HG03039 (cell line): ENCODE measurements at regions not wholly inside any gene's neighbourhood (a gene's known extent, or its start where the extent isn't known, plus 50 kb on each side); places are given as distances from the start of the nearest gene placed in this dataset.
"Not testable (repeated sequence)": the region's sequence is repeated elsewhere in the genome, so short reads cannot be mapped to it uniquely, and the experiment has no call there.

Source experiments
- ATAC-seq: cut with Tn5 transposase; IDR thresholded peaks from one replicate; pipeline ENCODE4 v1.9.1; 2021; ENCODE audit warnings: mild to moderate bottlenecking, moderate library complexity; ENCODE audit not compliant: unreplicated experiment

GRCh38 chr15:59835776-59836175, 146.7 kb upstream of the BNIP2 start:
- no peak for ATAC-seq

DNA sequence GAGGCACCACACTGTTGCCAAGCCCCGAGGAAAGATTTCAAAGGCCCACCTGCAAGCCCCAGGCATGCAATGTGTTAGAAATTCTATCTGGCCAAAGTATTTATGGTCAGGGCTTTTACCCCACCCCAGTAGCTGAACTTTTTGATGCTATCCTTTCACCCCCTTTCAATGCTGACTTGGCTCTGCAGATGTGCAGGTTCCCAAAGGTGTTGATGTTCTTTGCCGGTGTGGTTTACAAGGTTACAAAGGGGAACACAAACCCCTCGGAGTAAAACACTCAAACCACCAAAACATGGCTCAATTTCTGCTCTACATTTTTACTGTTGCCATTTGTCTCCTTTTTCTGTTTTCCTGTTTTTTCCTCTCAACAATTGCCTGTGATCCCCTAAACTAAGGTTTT, 145.4 kb upstream of the BNIP2 start:
- no peak for ATAC-seq

DNA sequence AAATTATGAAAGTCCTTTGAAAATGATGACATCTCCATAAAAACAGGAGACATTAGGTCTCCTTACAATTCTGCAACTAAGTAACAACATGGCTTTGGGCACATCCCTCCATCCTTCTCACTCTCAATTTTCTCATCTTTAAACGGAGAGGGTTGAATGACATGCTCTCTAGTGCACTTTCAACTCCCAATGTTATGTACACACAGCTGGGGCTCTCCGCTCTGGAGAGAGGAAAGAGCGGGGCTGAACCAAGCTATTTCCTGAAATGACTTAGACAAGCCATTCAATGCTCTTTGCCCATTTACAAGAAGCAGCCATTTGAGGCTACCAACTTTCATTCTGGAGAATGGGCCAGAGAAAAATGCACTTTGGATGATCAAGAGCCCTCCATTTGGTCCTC, 144.2 kb upstream of the BNIP2 start:
- no peak for ATAC-seq

GRCh38 chr15:59830873-59831272, 141.8 kb upstream of the BNIP2 start:
- no peak for ATAC-seq

- no peak for ATAC-seq
These were observed 141.0 kb upstream of the BNIP2 start for GRCh38 chr15:59830098-59830497.

- no peak for ATAC-seq
These were observed 139.7 kb upstream of the BNIP2 start for GRCh38 chr15:59828861-59829260.

DNA sequence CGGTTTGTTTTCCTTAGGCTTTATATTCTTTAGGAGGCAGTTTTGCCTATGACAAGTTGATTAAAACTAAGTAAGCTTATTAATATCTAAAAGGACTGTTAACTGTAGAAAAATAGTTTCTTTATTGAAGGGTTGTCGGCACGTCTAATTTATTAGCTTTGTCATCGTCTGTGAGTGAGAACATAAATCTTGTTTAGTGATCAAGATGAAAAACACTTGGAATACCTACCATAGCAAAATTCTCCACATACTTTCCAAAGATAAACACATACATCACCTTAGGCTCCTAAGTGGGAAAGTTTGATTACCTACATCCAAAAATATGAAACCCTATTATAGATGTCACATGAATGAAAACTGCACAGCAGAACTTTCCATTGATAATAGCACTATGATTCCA, 139.1 kb upstream of the BNIP2 start:
- no peak for ATAC-seq

GRCh38 chr15:59825901-59826300, 136.8 kb upstream of the BNIP2 start:
- no peak for ATAC-seq

- no peak for ATAC-seq
These were observed 132.2 kb upstream of the BNIP2 start for GRCh38 chr15:59821286-59821685.

DNA sequence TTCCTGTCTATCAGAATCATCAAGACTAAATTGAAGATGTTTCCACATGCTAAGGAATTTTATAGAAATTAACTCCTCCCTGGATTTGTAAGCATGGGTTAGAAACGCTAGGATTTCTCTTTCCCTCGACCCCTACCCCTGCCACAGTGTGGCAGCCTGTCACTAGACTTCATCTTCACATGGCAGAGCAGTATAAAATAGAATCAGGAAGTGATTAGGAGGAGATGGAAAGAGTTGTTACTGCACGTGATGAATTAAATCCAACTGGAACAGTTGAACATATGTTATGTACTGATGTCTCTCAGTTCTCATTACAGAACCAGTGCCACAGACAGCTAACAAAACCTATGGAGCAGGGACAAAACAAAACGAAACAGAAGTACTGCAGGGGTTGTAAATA, 130.0 kb upstream of the BNIP2 start:
- no peak for ATAC-seq

GRCh38 chr15:59818336-59818735, 129.2 kb upstream of the BNIP2 start:
- ATAC-seq, result no peak

DNA sequence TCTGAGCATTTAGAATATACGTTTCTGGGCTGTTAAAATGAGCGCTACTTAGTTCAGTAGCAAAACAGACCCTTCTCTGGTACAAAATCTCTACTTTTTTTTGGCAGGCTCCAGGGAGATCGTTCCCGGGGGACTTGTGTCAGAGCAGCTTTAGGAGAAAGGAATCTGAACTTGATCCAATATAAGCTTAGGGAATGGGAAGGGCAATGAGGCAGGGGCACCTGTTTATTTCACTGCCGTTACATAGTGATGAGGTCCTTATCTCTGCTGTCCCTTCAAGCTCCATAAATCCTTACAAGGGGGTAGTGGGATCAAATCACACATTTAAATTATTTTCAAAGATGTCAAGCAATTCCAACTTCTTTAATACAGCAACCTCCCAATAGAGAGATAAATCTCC, 128.7 kb upstream of the BNIP2 start:
- no peak for ATAC-seq

- no peak for ATAC-seq
These were observed 127.9 kb upstream of the BNIP2 start for GRCh38 chr15:59817053-59817452.

- ATAC-seq, result no peak
These were observed 125.3 kb upstream of the BNIP2 start for GRCh38 chr15:59814409-59814808.

DNA sequence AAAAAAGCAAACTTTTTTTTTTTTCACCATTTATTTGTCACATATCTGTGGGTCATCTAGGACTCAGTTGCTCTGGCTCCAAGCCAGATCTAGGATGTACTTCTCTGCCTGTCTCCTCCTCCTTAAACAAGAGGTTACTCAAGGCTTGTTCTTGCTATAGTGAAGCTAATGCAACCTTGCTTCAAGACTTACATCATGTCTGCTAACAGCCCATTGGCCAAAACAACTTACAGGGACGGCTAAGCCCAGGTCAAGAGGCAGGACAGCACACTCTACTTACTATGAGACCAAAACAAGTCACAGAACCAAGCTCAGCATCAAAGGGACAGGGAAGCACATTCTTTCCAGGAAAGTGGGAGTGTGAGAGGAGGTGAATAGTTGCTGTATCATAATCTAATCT, 123.8 kb upstream of the BNIP2 start:
- no peak for ATAC-seq

DNA sequence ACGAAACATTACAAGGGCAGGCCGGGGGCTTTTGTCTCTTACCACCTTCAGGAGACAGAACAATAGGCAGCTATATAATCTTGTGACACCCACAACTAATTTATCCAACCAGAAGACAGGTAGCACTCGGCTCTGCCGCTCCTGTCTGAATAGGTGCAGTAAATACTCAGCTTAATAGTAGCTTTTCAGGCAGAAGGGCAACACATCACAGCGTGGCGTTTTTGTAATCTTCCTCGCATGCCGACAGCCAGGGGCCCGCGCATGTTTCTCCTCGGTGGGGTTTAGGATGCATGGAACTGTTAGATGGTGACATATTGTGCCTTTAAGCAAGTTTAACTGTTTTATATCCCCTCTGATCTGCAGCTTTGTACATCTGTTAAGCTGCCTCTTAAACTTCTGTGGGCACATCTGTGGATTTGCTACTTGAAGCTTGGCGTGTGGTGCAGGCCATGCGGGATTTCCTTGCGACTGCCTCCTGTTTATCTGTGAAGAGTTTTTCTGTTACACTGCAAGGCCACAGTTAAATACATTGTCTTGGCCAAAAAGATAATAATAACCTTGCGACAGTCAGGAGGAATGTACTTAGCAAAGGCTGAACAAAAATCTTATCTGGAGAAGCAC, 123.2 kb upstream of the BNIP2 start:
- ATAC-seq, result no peak

DNA sequence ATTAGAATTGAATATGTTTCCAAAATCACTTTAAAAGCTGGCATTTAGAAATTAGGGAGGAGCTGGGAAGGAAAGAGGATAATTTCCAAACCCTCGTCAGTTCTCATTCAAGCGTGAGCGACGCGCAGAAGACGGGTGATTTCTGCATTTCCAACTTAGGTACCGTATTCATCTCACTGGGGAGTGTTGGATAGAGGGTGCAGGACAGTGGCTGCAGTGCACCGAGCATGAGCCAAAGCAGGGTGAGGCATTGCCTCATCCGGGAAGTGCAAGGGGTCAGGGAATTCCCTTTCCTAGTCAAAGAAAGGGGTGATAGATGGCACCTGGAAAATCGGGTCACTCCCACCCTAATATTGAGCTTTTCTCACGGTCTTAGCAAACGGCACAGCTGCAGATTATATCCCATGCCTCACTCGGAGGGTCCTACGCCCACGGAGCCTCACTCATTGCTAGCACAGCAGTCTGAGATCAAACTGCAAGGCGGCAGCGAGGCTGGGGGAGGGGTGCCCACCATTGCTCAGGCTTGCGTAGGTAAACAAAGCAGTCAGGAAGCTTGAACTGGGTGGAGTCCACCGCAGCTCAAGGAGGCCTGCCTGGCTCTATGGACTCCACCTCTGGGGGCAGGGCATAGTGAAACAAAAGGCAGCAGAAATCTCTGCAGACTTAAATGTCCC, 114.3 kb upstream of the BNIP2 start:
- not testable (repeated sequence) for ATAC-seq

- no peak for ATAC-seq
These were observed 112.5 kb upstream of the BNIP2 start for GRCh38 chr15:59801649-59802048.

DNA sequence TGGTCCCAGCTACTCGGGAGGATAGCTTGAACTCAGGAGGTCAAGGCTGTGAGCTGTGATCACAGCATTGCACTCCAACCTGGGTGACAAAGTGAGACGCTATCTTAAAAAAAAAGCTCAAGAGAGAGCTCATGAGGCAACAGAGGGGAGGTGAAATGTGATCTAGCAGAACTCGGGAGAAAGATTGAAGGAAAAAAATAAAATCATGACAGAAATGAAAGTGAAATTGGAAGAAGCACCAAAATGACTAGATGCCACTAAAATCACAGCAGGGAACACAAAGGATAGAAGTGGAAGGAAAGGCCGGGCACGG, 109.4 kb upstream of the BNIP2 start:
- no peak for ATAC-seq

DNA sequence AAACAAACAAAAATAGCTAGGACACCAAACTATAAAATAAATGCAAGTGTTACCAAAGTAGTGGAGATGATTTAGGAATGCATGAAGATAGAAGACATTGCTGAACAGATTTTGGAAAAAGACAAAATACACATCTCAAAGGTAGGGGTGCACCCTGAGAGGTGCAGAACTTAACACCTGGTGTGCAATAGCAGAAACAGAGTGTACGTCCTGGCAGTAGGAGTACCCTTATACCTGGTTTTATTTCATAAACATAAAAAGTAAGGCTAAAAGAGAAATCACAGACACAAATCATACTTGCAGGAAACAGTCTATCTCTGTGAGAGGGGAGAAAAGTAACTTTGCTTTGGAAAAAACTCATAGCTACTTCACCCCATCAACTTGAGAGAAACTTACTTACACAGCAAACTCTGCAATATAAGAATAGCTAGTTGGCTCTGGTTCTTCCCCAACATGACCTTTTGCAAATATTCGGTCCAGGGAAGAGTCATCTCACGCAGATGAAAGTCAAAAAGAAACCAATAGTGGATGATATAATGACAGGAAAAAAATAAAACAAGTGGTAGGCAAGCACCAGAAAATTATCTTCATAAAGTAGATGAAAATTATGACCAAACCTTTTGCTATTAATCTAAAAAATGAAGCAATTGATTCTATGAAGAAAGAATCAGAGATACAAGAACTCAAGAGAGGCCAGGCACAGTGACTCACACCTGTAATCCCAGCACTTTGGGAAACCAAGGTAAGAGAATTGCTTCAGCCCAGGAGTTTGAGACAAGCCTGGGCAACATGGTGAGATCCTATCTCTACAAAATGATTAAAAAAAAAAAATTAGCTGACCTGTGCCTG, 108.9 kb upstream of the BNIP2 start:
- no peak for ATAC-seq

- no peak for ATAC-seq
These were observed 105.2 kb upstream of the BNIP2 start for GRCh38 chr15:59794229-59794886.

DNA sequence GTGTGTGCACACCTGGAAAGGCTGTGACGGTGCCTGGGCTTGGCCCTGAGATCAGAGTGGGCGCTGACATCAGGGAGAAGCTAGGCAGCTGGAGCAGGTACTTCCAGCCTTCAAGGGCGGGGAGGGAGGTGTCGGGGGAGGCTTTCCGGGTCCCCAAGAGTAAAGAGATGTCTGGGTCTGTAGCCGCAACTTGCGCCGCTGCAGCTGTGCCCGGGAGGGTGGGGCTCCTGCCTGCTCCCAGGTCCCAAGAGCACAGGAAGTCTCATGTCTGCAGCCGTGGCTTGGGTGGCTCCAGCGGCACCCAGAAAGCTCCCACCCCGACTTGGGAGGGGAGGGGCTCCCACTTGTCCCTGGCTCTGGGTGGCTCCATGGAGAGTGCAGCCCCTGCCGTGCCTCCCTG, 103.2 kb upstream of the BNIP2 start:
- ATAC-seq, result no peak
